GM18519 (cell line): ENCODE measurements at regions not wholly inside any gene's neighbourhood (a gene's known extent, or its start where the extent isn't known, plus 50 kb on each side); places are given as distances from the start of the nearest gene placed in this dataset.
A peak's percentile ranks its signal among the peaks of the same experiment; 100 is the strongest.

Experiments used
- ATAC-seq: cut with Tn5 transposase; IDR thresholded peaks from one replicate; pipeline ENCODE4 v1.9.1; 2021; ENCODE audit warnings: mild to moderate bottlenecking, moderate library complexity; ENCODE audit not compliant: unreplicated experiment, low FRiP score

DNA sequence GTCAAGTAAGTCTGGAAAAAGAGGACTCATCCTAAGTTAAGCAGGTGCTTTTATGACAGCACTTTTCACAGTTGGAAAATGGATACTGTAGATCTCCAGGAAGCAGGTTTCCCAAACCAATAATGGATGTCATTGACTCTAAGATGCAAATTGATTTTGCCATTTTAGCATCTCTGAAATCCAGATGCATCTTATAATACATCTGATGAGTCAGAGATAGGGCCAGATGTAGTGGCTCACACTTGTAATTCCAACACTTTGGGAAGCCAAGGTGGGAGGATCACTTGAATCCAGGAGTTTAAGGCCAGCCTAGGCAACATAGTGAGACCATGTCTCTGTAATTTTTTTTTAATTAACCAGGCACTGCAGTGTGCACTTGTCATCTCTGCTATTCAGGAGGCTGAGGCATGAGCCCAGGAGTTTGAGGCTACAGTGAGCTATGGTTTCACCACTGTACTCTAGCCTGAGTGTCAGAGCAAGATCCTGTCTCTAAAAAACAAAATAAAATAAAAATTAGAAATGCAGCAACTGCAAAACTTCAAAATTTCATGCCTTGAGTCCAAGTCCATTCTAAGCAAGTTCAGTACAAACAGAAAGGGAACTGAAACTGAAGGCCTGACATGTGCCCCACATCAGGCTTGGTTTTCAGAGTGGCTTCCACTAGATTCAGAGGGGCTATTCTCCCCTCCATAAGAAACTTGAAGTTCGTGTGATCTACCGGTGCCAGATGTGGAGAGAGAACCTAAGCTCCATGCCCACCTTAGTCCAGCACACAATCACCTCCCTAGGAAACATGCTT lies 267.8 kb upstream of the NCKAP5 start:
- no peak for ATAC-seq

DNA sequence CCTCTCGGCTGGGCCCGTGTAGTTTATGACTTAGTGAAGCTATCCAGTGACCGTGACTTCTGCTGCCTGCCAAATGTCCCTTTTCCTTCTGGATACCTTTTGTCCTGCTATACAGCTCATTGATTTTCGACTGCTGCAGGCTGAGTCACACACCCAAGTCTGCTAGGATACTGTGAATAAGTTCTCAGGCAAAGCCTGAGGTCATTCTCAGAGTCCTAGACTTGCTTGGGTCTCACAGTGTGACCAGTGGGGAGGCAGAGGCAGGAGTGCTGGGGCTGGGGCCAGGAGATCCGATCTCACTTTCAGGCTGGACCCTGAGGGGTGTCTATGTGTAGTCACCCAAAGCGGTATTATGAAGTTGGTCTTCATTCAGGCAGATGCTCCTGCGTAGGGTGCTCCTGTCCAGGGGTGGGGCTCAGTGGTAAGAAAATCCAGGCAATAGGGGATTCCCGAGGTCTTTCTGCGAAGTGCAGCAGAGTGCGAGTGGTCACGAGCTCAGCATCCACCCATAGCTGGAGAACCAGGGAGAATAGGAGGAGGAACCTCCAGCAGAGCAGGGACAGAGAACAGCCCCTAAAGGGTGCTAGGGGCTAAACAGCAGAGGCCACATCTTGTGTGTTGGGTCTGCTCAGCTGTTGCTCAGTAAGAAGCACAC lies 268.6 kb upstream of the NCKAP5 start:
- no peak for ATAC-seq

DNA sequence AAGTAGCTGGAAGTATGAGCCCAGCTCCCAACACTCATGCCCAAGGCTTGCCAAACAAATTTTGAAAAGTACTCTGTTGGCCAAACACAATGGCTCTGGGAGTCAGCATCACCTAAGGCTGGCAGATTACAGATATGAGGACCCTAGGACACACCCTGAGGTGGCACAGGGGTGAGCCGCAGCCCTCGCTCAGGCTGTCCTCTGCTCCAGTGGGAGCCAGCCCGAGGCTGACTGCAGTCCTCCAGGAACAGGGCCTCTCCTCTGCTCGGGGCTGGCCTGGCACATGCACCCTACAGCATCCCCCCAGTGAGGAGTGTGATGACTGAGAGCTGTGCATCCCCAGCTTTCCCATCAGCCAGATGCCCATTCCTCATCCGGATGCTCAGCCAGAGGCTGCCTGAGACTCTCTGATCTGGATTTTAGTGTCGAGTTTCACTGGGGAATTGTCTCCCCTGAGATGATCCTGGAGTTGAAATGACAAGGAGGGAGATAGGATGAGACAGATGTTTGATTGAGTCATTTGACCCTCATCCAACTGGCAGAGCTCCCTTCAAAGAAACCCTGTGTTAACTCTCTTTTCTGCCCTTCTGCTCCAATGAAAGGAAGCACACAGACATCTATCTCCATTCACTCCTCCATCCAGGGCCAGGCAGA lies 269.3 kb upstream of the NCKAP5 start:
- no peak for ATAC-seq

DNA sequence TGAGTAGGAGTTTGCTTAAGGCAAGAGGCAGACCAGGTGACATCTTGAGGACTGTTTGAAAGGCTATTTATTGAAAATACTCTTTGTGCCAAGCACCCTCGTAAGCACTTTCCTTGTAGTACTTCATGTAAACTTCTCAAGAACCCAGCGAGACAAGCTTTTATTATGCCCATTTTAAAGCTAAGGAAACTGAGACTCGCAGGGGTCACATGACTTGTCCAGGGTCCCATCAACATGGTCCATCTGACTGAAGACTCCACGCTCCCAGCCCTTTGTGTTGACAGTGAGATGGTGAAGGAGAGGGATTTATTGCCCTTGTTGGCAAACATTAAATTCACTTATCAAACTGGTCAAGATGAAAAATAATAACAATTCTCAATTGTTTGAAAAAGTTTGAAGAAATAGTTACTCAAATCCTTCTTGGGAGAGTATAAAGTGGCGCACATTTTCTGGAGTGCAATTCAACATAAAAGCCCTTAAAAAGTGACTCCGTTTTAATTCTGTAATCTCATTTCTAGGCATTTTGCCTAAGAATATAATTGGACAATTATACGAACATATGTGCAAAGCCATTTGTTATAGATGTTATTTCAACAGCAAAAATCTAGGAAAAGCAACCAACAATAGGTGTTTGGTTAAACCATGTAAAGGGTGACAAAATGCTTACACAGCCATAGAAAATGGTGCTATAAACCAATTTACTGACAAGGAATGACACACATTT lies 270.5 kb upstream of the NCKAP5 start:
- ATAC-seq: no peak

DNA sequence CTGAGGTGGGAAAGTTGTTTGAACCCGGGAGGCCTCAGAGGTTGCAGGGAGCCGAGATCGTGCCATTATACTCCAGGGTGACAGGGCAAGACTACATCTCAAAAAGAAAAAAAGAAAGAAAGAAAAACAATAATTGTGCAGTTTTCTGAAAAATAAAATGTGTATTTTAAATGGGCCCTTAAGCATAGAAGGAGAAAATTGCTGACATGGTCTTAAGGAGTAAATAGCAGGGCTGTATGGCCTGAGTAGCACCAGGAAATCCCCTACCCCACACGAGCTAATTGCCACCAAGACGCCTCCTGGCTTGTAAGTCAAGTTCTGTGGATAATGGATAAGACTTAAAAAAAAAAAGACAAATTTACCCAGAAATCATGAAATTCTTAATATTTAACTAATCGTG lies 271.4 kb upstream of the NCKAP5 start:
- no peak for ATAC-seq

DNA sequence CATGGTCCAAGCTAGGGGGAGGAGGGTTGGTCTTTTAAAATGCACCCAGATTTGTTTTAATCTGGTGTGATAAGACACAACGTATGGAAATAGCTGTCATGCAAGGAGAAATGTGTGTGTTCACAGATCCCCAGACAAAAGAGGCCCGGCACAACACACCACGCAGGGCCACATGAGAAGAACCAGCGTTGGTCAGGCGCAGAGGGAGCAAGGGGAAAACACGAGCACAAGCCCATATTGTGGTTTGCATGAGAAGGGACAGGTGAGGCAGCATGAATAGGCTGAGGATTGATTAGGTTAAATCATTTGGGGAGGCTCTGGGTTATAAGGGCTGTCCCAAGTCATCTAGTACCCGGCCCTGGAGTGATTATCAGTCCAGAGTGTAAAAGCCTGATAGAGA lies 272.5 kb upstream of the NCKAP5 start:
- ATAC-seq: no peak

DNA sequence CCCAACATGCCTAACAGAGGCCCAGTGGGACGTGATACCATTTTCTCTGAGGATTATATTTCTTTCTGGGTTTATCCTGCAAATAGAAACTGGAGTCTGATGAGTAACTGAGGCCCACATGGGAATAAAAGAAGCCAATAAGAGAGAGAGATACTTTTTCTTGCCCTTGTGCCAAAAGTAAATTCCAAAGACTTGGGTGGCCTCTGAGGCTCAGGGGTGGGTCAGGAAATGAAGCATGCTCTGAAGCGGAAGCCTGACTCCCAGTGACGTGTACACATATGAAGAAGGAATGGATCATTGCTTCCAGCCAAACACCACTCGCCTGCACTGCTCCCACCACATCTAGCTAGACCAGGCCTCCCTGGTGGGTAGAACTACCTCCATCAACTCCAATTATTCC lies 273.6 kb upstream of the NCKAP5 start:
- no peak for ATAC-seq

DNA sequence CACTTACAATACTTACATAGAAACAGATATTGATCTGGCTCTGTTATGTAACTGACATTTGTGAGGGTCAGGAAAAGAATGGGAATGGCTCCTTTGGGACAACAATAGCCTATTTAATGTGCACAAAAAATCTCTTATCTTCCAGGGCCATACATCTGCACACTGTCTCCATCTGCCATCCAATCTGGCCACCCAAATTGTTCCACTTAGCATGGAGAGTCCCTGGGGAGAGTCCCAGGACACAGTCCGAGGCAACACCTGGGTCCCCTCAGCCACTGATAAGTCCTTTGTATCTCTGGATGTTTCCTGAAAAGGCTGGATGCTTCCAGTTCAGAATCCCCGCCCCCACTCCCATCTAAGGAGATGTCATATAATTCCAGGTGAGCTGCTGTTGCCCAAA lies 274.2 kb upstream of the NCKAP5 start:
- no peak for ATAC-seq

DNA sequence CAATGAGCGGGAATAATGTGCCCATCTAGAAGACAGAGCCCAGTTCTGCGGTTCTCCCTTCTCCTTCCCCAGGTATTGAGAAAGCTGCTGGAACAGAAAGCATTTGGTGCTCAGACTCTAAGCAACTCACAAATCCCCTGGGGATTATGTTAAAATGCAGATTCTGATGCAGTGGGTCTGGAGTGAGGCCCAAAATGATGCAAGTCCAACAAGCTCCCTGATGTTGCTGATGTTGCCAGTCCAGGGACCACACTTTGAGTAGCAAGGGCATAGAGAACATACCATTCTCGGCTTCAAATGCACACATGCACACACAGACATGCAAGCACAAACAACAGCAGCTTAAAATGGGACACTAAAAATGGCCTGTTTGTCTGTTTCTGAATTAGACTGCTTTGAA lies 274.8 kb upstream of the NCKAP5 start:
- ATAC-seq: no peak

DNA sequence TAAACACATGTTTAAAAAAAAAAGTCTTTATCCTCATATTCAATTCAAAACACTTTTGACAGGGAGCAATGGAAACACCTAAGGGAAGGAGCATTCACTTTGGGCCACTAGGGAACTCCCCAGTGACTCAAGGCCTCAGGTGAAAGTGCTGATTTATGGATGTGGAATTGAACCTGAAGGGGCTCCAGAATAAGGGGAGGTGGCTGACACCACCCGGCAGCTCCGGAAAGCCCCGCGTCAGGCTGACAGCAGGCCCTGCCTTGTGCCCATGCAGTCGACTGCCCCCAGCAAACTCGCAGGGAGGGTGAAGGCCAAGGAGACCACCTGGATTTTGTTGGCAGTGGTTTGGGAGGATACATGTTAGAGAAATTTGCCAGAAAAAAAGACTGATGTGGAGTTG lies 275.3 kb upstream of the NCKAP5 start:
- no peak for ATAC-seq

DNA sequence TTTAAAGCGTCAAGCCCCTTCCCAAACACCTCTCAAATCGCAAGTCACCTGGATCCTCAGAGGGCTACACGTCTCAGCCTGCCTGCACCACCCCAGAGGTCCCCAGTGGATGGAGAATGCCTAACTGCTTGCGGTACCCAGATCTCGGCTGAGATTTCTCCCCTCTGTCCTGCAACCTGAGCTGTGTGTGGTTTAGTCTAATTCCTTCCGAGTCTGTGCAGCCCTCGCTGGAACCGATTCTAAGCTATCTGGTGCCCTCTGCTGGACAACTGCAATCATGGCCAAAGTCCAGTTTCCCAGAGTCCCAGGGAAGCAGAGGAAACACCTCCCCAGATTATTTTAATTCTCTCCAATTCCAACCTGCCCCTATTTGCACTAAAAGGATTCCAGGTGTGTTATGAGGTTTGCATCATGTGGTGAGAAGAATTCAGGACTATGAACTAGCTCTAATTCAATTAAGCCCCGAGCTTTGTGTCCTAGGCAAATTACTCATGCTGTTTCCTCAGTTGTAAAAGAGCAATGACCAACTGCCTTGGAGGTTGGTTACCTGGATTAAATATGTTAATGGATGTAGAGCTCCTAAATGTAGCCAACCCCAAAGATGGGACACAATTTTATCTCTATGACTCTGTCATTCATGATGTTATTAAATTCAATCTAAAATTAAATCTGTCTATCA lies 276.1 kb upstream of the NCKAP5 start:
- peak; percentile 70 for ATAC-seq

DNA sequence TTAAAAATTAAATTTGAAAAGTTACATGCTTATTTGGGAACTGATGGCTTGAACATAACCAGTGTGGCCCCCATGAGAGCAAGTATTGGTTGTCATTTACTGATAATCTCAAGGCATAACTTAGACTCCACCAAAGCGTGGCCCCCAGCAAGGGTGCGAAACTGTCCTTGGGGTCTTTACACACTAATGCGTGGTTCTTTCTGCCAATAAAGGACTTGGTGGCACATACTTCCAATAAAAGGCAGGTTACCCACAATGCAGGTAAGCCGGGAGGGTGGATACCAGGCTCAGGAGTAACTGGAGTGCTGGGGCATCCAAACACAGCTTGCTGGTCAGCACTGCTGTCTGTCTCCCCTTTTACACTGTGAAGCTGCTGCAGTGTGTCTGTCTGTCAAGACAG lies 278.2 kb upstream of the NCKAP5 start:
- ATAC-seq: no peak

DNA sequence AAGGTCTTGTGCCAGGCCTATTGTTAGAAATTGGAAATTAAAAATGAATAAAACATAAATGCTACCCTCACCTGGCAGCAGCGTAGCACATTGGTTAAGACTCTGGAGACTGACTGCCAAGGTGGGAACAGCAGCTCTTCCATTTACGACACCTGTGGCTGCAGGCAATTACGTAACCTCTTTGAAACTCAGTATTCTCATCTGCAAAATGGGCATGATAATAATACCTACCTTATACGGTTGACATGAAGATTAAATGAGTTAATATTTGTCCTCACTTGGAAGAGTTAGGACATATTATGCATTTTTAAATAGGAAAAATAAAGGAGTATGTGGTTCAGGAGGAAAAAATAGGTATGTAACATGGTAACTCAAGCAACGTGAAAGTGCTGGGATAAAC lies 279.3 kb upstream of the NCKAP5 start:
- no peak for ATAC-seq

DNA sequence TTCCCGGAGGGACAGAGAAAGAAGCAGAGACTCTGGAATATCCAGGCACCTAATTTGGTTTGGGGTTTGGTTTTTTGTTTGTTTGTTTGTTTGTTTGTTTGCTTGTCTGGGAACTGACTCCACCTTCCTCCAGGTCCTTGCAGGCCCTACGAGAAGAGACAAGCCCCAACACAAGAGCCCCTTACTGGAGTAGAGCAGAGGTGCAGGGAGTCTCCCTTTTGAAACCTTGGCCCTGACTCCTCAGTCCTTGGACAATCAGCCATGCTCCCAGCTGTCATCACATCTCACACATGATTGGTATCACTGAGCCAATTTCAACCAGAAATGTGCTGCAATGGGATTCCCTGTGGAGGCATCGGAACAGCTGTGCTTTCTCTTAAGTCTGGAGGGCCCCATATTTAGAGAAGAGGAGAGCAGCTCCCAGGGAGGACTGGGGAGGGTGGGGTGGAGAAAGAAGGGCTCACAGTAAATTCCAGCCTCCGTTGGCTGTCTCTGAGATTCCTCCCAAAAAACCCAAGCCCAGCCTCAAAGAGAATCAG lies 279.9 kb upstream of the NCKAP5 start:
- ATAC-seq: no peak

DNA sequence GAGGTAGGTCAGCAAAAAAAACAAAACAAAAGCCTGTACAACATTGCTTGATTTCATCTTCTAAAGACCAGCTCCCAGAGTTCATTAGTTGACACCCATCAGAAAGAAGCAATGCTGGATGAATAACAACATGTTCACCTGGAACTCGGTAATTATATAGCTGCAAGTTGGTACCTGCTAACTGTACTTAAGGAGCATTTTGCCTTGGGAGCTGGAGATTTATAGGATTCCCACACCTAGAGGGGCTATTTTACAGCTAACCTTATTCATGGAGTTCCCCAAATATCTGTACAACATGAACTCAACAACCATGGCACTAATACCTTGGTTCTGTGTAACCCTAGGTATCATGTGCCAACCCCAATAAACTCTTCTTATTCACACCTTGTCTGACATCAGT lies 281.1 kb upstream of the NCKAP5 start:
- ATAC-seq: no peak

DNA sequence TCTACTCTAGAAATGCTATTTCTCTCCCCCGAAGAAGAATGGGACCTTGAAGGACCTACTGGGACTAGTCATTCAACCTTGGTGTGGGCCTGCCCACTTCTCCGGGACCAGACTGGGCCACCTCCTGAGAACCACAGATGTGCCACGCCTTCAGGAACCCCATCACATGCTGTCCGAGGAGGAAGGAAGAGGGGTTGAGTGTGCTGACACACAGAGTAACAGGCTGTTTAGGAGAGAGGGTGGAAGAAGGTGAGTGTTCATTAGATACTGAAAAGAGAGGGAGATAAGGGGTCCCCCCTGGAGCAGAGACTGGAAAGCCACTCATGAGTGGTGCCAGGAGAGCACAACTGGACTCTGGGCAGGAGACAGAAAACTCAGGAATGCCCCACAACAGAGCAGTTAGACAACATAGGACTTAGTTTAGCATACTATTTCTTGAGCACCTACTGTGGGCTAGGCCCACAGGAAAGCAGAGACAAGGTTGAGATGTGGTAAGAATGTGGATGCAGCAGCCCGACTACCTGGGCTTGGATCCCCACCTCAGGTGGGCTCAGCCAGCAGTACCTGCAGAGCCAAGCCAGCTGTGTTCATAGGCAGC lies 286.4 kb upstream of the NCKAP5 start:
- no peak for ATAC-seq

DNA sequence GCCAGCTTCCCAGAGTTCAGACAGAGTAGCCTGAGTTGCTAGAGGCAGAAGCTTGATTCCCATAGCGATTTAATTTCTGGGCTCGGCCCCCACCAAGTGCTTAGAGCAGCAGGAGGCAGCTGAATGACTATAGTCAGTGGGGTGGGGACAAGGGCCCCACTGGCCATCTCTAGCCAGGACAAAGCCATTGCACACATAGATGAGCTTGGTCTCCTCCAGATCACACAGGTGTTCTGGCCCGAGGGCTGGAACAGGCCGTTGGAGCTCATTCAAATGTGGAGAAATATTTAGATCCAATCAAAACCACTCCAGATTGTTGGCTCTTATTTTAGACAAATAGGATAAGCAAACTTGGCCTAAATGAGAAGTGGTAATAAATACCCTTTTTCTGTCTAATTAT lies 287.3 kb upstream of the NCKAP5 start:
- ATAC-seq: no peak

DNA sequence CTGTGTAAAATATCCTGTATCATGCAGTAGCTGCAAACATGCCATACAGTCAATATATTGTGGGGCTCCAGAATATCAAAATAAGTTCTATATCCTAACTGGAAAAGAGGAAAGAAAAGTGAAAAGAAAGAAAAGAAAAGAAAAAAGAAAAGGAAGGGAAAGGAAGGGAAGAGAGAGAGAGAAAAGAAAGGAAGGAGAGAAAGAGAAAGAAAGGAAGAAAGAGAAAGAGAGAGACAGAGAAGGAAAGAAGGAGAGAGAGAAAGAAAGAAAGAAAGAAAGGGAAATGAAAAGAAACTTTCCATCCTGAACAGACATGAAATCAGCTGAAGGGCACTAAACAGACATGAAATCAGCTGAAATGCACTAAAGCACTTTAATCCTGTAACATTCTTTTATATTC lies 288.4 kb upstream of the NCKAP5 start:
- ATAC-seq: no peak

DNA sequence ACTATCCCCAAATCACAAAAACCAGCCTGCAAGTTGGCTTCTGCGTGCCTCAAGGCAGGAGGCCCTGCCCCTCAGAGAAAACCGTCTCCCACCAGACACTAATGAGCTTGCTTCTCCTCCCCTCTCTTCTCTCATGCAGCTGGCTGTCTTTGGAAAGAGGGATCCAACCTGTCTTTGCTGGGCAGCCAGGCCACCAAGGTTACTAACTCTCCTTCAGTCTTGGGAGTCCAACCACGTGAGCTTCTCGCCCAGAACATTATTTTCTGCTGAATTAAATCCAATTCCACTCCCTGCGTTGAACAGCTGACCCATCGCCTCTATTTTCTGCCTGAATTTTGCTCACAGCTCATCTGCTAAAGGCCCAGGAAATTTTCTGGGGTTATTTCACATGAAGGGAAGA lies 291.3 kb upstream of the NCKAP5 start:
- no peak for ATAC-seq

DNA sequence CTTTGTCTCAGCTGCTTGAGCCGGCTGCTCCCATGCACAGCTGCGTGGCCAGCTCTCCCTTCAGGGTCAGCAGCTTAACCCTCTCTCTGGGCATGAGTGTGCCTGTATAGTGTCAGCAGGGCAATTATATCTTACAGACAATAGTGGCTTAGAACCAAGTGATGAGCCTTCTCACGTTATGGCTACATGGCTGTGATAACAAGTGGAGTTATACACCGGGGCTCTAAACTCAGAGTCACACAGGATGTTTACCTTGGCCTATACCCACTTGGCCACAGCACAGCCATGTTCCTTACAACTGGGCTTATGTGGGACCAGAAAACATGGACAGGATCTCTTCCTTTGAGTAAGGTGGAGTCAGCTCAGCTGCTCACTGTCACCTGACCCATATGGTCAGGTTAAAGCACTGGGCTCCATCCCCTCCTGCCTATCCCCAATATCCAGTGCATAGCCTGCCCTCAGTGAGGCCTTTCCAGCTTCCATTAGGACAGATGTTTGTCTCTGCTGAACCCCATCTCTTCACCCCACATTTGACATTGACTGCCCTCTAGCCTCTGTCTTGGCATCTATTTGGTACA lies 294.2 kb upstream of the NCKAP5 start:
- ATAC-seq: no peak
